Subcutaneous abdominal adipose tissue (tissue), 5 donors: ENCODE measurements at regions not wholly inside any gene's neighbourhood (a gene's known extent, or its start where the extent isn't known, plus 50 kb on each side); places are given as distances from the start of the nearest gene placed in this dataset.
"Not testable (repeated sequence)": the region's sequence is repeated elsewhere in the genome, so short reads cannot be mapped to it uniquely, and the experiment has no call there.

ENCODE experiments used
- H3K27ac ChIP-seq: one replicate; pipeline ENCODE4 v1.7.0; 2013; ENCODE audit warnings: low read depth, mild to moderate bottlenecking, inconsistent platforms, low read length, moderate library complexity
- H3K27me3 ChIP-seq, 5 donors: one replicate each; pipeline ENCODE4 v1.7.0; 2013; ENCODE audit warnings: low read length in 5 of 5, inconsistent platforms in 1 of 5; ENCODE audit not compliant: control insufficient read depth in 5 of 5, insufficient read depth in 4 of 5
- H3K36me3 ChIP-seq, 5 donors: one replicate each; pipeline ENCODE4 v1.7.0; 2013; ENCODE audit warnings: low read length in 5 of 5; ENCODE audit not compliant: control insufficient read depth in 5 of 5, insufficient read depth in 5 of 5
- H3K4me1 ChIP-seq, 5 donors: one replicate each; pipeline ENCODE4 v1.7.0; 2013; ENCODE audit warnings: low read length in 5 of 5, mild to moderate bottlenecking in 3 of 5, moderate library complexity in 1 of 5; ENCODE audit not compliant: control insufficient read depth in 5 of 5, insufficient read depth in 5 of 5
- H3K4me3 ChIP-seq, 5 donors: one replicate each; pipeline ENCODE4 v1.7.0; 2013; ENCODE audit warnings: low read length in 5 of 5, low read depth in 1 of 5
- H3K9ac ChIP-seq, 5 donors: one replicate each; pipeline ENCODE4 v1.7.0; 2013; ENCODE audit warnings: low read length in 5 of 5, mild to moderate bottlenecking in 4 of 5, moderate library complexity in 3 of 5
- H3K9me3 ChIP-seq, 5 donors: one replicate each; pipeline ENCODE4 v1.7.0; 2013; ENCODE audit warnings: low read length in 5 of 5; ENCODE audit not compliant: control insufficient read depth in 5 of 5
- donor health status: healthy.
- donor health status: healthy.
- donor health status: healthy.
- donor health status: healthy.
- donor health status: healthy.

- H3K9me3 ChIP-seq = no peaks in the 10 kb centered on the region
- peaks cover 2 to 25% (median 20%) of the 10 kb centered on the region in 5 donors for H3K4me1 ChIP-seq
- H3K4me3 ChIP-seq = no peak overlapping the region
- H3K36me3 ChIP-seq = no peaks in the 10 kb centered on the region
- peak overlapping the region; percentile 3 for H3K27ac ChIP-seq
- H3K27me3 ChIP-seq = peaks cover 0 to 10% (median 0%) of the 10 kb centered on the region in 5 donors
- H3K9ac ChIP-seq = no peak overlapping the region
These were observed 149.6 kb upstream of the MAMLD1 start for GRCh38 chrX:150213481-150214030.

DNA sequence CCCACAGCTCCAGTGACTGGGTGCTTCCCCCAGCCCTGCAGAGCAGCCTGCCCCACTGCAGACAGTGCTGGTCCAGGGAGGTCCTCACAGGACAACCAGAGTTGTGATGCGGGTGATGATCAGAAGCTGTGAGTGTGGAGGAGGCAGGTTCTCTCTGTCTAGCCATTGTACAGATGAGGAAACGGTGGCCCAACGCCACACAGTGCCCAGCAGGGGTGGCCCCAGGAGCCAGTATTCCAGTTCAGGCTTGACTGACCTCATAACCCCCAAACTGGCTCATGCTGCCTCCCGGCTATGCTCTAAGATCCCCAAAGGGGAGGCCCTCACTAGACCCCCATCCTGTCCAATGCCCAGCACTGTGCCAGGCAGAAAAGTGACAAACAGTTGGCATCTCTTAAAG is 147.1 kb upstream of the MAMLD1 start:
- peaks cover 0 to 25% (median 16%) of the 10 kb centered on the region in 5 donors for H3K4me1 ChIP-seq
- H3K9me3 ChIP-seq, H3K27ac ChIP-seq, H3K4me3 ChIP-seq, H3K9ac ChIP-seq, H3K36me3 ChIP-seq: not testable (repeated sequence)
- H3K27me3 ChIP-seq = peaks cover 0 to 24% (median 7%) of the 10 kb centered on the region in 5 donors

- Histone ChIP-seq H3K27ac (no peak overlapping the region), H3K27me3 (peaks cover 0 to 27% (median 9%) of the 10 kb centered on the region in 5 donors), H3K4me3 (no peak overlapping the region), H3K9me3 (no peaks in the 10 kb centered on the region), H3K36me3 (no peaks in the 10 kb centered on the region), H3K9ac (no peak overlapping the region), H3K4me1 (peaks cover 0 to 19% (median 12%) of the 10 kb centered on the region in 5 donors)
These were observed 146.4 kb upstream of the MAMLD1 start for GRCh38 chrX:150216716-150217115.

DNA sequence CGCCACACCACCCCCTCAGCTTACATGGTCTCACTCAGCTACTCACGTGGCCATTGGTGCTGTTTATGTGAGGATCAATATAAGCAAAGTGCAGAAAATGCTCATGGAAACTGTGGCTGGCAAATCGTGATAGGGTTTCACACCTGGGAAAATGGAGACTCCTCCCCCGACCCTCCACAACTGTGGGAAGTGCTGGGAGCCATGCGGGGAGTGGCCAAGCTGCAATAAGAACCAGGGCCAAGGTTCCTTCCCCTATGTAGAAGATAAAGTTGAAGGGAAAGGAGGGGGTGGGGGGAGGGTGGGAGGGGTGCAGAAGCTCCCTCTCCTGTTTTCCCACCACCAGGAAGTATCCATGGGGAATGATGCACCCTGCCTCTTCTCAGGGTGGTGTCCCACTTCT is 145.5 kb upstream of the MAMLD1 start:
- H3K9ac ChIP-seq = no peak overlapping the region
- H3K4me1 ChIP-seq = peaks cover 0 to 11% (median 8%) of the 10 kb centered on the region in 5 donors
- H3K27me3 ChIP-seq = peaks cover 0 to 27% (median 10%) of the 10 kb centered on the region in 5 donors
- H3K27ac ChIP-seq = no peak overlapping the region
- H3K9me3 ChIP-seq = no peaks in the 10 kb centered on the region
- no peaks in the 10 kb centered on the region for H3K36me3 ChIP-seq
- H3K4me3 ChIP-seq = no peak overlapping the region

DNA sequence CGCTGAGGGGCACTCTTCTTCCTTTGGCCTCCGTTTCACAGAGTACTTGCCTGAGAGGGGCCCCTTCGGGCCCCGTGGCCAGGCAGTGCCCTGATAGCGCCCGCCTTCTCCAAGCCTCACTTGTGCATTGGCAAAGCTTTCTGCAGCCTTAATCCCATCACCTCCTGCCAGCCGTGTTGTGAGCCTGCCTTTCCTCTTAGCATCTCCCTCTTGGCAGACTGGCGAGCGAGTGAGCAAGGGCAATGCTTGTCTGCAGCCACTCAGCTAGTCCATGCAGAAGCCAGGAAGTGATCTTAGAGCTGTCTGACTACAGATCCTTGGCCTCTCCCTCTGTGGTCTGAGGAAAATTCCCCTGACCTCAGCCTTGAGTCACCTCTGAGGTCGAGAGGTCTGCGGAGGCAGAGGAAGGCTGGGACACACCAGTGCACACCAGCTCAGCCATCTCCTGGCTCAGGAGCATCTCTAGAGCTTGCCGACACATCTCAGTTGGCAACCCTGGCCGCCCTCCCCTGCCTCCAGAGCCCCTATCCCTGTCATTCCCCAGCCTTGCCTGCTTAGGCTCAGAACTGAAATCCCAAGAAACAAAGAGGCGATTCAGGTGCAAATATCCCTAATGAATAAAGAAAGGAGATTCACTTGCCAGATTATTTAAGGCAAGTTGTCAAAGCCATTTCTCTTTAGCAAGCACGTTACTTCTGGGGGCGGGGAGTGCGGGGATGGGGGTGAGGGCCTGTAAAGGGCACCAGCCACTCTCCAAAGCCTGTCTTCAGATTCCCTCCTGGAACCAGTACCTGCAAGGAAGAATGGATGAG is 143.5 kb upstream of the MAMLD1 start:
- H3K36me3 ChIP-seq = no peaks in the 10 kb centered on the region
- H3K4me1 ChIP-seq = no peaks in the 10 kb centered on the region
- H3K9me3 ChIP-seq = no peaks in the 10 kb centered on the region
- H3K27ac ChIP-seq = no peak overlapping the region
- peaks cover 0 to 26% (median 10%) of the 10 kb centered on the region in 5 donors for H3K27me3 ChIP-seq
- no peak overlapping the region for H3K4me3 ChIP-seq
- H3K9ac ChIP-seq = no peak overlapping the region

GRCh38 chrX:150223176-150224015 is 139.7 kb upstream of the MAMLD1 start:
- no peak overlapping the region for H3K27ac ChIP-seq
- no peaks in the 10 kb centered on the region for H3K4me1 ChIP-seq
- H3K9me3 ChIP-seq = no peaks in the 10 kb centered on the region
- peaks cover 0 to 20% (median 17%) of the 10 kb centered on the region in 5 donors for H3K27me3 ChIP-seq
- H3K9ac ChIP-seq = no peak overlapping the region
- no peaks in the 10 kb centered on the region for H3K36me3 ChIP-seq
- no peak overlapping the region for H3K4me3 ChIP-seq

DNA sequence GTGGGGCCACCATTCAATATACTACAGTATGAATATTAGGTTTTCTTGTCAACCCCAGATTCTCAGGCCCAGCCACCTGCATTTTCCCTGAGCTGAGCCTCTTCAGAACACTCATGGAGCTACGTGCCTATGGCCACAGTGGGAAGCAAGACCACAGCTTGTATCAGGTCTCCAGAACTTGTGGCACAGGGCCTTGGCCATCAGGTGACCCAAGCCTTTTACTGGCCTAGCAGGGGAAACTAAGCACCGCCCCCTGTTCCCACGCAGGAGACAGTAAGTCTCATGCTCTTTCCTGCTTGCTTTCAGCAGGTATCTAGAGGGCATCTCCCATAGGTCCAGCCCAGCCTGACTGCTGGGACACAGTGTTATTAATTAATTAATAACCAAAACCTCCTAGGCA is 138.4 kb upstream of the MAMLD1 start:
- Histone ChIP-seq H3K27me3 (peaks cover 3 to 17% (median 14%) of the 10 kb centered on the region in 5 donors), H3K4me3 (no peak overlapping the region), H3K36me3 (no peaks in the 10 kb centered on the region), H3K27ac (no peak overlapping the region), H3K9ac (no peak overlapping the region), H3K4me1 (no peaks in the 10 kb centered on the region), H3K9me3 (no peaks in the 10 kb centered on the region)

GRCh38 chrX:150225266-150225665 is 137.9 kb upstream of the MAMLD1 start:
- no peaks in the 10 kb centered on the region for H3K4me1 ChIP-seq
- H3K36me3 ChIP-seq = no peaks in the 10 kb centered on the region
- H3K9ac ChIP-seq = no peak overlapping the region
- H3K27ac ChIP-seq = no peak overlapping the region
- H3K9me3 ChIP-seq = no peaks in the 10 kb centered on the region
- H3K27me3 ChIP-seq = peaks cover 3 to 15% (median 13%) of the 10 kb centered on the region in 5 donors
- H3K4me3 ChIP-seq = no peak overlapping the region

DNA sequence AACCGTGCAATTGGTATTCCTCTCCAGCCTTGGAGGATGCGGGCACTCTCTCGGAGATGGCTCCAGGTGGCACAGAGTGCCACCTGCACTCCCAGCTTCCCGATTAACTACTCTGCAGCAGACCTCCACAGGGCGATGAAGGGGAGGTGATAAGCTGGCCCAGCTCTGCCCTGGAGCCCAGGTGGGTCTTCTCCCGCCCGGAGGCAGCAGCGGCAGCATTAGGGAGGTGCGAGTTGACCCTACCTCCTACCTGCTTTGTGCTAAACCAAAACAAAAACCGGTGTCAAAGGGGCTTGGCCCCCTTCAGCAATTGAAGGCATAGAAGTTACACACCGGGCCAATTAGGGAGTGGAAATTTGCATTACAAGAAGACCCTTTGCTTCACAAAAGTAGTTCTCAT is 137.4 kb upstream of the MAMLD1 start:
- Histone ChIP-seq H3K4me3 (no peak overlapping the region), H3K27me3 (peaks cover 3 to 13% (median 9%) of the 10 kb centered on the region in 5 donors), H3K36me3 (no peaks in the 10 kb centered on the region), H3K27ac (no peak overlapping the region), H3K9ac (no peak overlapping the region), H3K4me1 (no peaks in the 10 kb centered on the region), H3K9me3 (no peaks in the 10 kb centered on the region)
